H1 (cell line): ENCODE measurements at regions not wholly inside any gene's neighbourhood (a gene's known extent, or its start where the extent isn't known, plus 50 kb on each side); places are given as distances from the start of the nearest gene placed in this dataset.

Source experiments
- CHD2 ChIP-seq: IDR thresholded peaks from 2 replicates; pipeline ENCODE4 v1.6.1; 2012; ENCODE audit warnings: low read length, improper control_type of control experiment
- CREB1 ChIP-seq: IDR thresholded peaks from 2 replicates; pipeline ENCODE4 v1.6.1; 2012; ENCODE audit warnings: inconsistent platforms
- POLR2A ChIP-seq, 2 experiments: IDR thresholded peaks; 1 replicate in 1 of 2; 2 replicates in 1 of 2; pipeline ENCODE4 v1.6.1; 2011; ENCODE audit warnings: low read depth in 2 of 2, low read length in 2 of 2, mild to moderate bottlenecking in 2 of 2; ENCODE audit errors: control extremely low read depth in 1 of 2
- RBBP5 ChIP-seq: IDR thresholded peaks from 2 replicates; pipeline ENCODE4 v1.7.1; 2012; ENCODE audit warnings: low read depth, mild to moderate bottlenecking, inconsistent platforms, low read length, moderate library complexity, borderline replicate concordance
- RFX5 ChIP-seq: IDR thresholded peaks from 2 replicates; pipeline ENCODE4 v1.6.1; 2011; ENCODE audit warnings: low read depth, low read length, improper control_type of control experiment, borderline replicate concordance
- SIN3A ChIP-seq, 2 experiments: IDR thresholded peaks in 1 of 2; conservative IDR thresholded peaks in 1 of 2; 2 replicates each; pipeline ENCODE4 v1.6.1; 2011 to 2012; ENCODE audit warnings: low read length in 2 of 2, improper control_type of control experiment in 1 of 2, low read depth in 1 of 2, mild to moderate bottlenecking in 1 of 2
- SUZ12 ChIP-seq: fragments of 200-600 bp; sonication (generic); IDR thresholded peaks from 2 replicates; pipeline ENCODE4 v1.6.1; 2012; ENCODE audit warnings: mild to moderate bottlenecking, inconsistent platforms, low read length, moderate library complexity, mixed read lengths
- TAF1 ChIP-seq: IDR thresholded peaks from 2 replicates; pipeline ENCODE4 v1.6.1; 2011; ENCODE audit warnings: mild to moderate bottlenecking, low read depth, low read length
- TF ChIP-seq, protein P1 (sequence below): fragments of 300-600 bp; sonication (generic); IDR thresholded peaks from 2 replicates; pipeline ENCODE4 v1.7.1; 2012; ENCODE audit warnings: low read length, moderate library complexity, mild to moderate bottlenecking, inconsistent platforms; ENCODE audit not compliant: insufficient replicate concordance
- TF ChIP-seq, protein P2 (sequence below): IDR thresholded peaks from 2 replicates; pipeline ENCODE4 v1.6.1; 2012; ENCODE audit warnings: low read length, inconsistent platforms
- TF ChIP-seq, protein P3 (sequence below): IDR thresholded peaks from 2 replicates; pipeline ENCODE4 v1.6.1; 2012; ENCODE audit warnings: inconsistent platforms

DNA sequence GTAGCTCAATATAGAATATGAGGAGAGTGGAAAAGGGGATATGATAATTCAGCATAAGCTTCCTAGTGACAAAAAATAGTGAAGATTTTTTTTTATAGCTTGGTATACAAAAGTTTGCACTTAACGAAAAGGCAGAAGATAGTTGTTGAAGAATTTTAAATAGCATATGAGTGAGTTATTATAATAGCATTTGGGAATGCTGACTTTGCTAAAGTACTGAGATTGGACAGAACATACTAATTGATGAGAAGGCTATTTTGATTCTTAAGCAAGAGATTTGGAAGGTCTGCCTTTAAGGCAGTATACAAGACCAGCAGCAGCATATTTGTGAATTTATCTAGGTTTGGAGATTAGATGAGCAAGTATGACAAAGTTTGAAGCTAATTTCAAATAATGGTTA is 600.9 kb upstream of the POT1 start (continued):
- TF ChIP-seq, protein P1, sequence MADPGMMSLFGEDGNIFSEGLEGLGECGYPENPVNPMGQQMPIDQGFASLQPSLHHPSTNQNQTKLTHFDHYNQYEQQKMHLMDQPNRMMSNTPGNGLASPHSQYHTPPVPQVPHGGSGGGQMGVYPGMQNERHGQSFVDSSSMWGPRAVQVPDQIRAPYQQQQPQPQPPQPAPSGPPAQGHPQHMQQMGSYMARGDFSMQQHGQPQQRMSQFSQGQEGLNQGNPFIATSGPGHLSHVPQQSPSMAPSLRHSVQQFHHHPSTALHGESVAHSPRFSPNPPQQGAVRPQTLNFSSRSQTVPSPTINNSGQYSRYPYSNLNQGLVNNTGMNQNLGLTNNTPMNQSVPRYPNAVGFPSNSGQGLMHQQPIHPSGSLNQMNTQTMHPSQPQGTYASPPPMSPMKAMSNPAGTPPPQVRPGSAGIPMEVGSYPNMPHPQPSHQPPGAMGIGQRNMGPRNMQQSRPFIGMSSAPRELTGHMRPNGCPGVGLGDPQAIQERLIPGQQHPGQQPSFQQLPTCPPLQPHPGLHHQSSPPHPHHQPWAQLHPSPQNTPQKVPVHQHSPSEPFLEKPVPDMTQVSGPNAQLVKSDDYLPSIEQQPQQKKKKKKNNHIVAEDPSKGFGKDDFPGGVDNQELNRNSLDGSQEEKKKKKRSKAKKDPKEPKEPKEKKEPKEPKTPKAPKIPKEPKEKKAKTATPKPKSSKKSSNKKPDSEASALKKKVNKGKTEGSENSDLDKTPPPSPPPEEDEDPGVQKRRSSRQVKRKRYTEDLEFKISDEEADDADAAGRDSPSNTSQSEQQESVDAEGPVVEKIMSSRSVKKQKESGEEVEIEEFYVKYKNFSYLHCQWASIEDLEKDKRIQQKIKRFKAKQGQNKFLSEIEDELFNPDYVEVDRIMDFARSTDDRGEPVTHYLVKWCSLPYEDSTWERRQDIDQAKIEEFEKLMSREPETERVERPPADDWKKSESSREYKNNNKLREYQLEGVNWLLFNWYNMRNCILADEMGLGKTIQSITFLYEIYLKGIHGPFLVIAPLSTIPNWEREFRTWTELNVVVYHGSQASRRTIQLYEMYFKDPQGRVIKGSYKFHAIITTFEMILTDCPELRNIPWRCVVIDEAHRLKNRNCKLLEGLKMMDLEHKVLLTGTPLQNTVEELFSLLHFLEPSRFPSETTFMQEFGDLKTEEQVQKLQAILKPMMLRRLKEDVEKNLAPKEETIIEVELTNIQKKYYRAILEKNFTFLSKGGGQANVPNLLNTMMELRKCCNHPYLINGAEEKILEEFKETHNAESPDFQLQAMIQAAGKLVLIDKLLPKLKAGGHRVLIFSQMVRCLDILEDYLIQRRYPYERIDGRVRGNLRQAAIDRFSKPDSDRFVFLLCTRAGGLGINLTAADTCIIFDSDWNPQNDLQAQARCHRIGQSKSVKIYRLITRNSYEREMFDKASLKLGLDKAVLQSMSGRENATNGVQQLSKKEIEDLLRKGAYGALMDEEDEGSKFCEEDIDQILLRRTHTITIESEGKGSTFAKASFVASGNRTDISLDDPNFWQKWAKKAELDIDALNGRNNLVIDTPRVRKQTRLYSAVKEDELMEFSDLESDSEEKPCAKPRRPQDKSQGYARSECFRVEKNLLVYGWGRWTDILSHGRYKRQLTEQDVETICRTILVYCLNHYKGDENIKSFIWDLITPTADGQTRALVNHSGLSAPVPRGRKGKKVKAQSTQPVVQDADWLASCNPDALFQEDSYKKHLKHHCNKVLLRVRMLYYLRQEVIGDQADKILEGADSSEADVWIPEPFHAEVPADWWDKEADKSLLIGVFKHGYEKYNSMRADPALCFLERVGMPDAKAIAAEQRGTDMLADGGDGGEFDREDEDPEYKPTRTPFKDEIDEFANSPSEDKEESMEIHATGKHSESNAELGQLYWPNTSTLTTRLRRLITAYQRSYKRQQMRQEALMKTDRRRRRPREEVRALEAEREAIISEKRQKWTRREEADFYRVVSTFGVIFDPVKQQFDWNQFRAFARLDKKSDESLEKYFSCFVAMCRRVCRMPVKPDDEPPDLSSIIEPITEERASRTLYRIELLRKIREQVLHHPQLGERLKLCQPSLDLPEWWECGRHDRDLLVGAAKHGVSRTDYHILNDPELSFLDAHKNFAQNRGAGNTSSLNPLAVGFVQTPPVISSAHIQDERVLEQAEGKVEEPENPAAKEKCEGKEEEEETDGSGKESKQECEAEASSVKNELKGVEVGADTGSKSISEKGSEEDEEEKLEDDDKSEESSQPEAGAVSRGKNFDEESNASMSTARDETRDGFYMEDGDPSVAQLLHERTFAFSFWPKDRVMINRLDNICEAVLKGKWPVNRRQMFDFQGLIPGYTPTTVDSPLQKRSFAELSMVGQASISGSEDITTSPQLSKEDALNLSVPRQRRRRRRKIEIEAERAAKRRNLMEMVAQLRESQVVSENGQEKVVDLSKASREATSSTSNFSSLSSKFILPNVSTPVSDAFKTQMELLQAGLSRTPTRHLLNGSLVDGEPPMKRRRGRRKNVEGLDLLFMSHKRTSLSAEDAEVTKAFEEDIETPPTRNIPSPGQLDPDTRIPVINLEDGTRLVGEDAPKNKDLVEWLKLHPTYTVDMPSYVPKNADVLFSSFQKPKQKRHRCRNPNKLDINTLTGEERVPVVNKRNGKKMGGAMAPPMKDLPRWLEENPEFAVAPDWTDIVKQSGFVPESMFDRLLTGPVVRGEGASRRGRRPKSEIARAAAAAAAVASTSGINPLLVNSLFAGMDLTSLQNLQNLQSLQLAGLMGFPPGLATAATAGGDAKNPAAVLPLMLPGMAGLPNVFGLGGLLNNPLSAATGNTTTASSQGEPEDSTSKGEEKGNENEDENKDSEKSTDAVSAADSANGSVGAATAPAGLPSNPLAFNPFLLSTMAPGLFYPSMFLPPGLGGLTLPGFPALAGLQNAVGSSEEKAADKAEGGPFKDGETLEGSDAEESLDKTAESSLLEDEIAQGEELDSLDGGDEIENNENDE: no peak
- TF ChIP-seq SIN3A (conservative IDR thresholded peaks at IDR 0.05 in 1 of 2, IDR thresholded peaks at IDR 0.05 in 1 of 2; ENCODE audit: low read depth in 1 of 2, low read length in 2 of 2) (no peak), RBBP5 (no peak), SUZ12 (no peak), CHD2 (no peak), TAF1 (no peak), CREB1 (no peak), RFX5 (no peak), POLR2A (IDR thresholded peaks at IDR 0.05; ENCODE audit: control extremely low read depth in 1 of 2, low read depth in 2 of 2, low read length in 2 of 2) (no peak)
- TF ChIP-seq, protein P2, sequence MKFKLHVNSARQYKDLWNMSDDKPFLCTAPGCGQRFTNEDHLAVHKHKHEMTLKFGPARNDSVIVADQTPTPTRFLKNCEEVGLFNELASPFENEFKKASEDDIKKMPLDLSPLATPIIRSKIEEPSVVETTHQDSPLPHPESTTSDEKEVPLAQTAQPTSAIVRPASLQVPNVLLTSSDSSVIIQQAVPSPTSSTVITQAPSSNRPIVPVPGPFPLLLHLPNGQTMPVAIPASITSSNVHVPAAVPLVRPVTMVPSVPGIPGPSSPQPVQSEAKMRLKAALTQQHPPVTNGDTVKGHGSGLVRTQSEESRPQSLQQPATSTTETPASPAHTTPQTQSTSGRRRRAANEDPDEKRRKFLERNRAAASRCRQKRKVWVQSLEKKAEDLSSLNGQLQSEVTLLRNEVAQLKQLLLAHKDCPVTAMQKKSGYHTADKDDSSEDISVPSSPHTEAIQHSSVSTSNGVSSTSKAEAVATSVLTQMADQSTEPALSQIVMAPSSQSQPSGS: no peak
- TF ChIP-seq, protein P3, sequence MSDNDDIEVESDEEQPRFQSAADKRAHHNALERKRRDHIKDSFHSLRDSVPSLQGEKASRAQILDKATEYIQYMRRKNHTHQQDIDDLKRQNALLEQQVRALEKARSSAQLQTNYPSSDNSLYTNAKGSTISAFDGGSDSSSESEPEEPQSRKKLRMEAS: no peak
